ENCODE measurements at regions not wholly inside any gene's neighbourhood (a gene's known extent, or its start where the extent isn't known, plus 50 kb on each side); places are given as distances from the start of the nearest gene placed in this dataset.

GRCh38 chr14:62168564-62169155 lies 406.4 kb downstream of the SNAPC1 start:
- no peak for DNase-seq

- DNase-seq = peak; percentile 82
Measured at GRCh38 chr14:62179367-62180018, 417.3 kb downstream of the SNAPC1 start.

DNA sequence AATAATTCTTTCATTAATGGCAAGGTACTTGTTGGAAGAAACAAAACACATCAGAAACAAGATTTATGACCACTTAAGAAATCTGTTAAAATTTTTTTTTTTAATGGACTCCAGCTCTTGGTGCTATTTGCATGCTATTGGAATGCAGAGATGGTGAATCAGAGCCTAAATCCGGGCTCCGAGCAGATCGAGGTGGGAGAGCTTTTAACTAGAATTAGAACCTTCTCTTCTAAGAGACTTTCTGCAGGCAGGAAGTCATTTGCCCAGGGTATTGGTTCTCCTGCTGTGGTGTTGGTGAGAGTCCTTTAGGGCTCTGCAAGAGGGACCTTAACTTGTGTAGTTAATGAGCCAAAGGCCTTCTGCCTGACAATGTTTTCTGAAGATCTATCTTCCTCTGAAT lies 419.4 kb downstream of the SNAPC1 start:
- no peak for DNase-seq

GRCh38 chr14:62185078-62185477 lies 422.9 kb downstream of the SNAPC1 start:
- DNase-seq = no peak

DNA sequence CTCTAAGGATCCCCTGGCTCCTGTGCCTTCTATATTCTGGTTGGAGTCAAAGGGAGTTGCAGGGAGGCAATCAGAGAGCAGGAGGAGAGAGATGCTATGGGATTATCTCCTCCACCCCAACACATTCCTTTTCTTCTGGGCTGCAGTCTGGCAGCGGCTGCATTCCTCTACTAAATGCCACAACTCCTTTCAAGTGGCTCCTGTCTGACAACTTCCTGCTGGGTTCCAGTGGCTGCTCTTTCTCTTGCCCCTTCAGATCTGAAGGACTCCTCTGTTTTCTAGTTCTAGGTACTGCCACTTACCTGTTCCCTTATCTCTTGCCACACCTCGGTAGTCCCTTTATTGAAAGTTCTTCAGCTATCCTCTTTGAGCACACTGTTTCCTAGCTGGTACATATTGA lies 425.0 kb downstream of the SNAPC1 start:
- no peak for DNase-seq

DNA sequence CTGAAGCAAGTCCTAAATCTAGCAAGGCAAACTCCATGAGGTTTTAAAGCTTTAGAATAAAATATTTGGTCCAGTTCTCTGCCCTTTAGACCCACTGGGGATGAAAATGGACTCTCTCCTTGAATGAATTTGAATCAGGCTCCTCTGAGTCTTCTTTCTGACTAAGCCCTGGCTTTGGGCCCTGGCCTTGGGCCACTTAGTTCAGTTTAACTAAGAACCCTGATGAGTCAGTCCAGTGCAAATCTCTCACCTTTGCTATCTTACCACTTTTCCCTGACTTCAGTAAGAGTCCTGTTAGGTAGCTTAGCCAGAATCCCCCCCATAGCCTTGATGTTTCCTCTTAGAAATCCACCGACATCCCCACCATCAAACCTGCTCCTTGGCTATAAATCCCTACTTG lies 427.5 kb downstream of the SNAPC1 start:
- DNase-seq = no peak

GRCh38 chr14:62206456-62206855 lies 444.2 kb downstream of the SNAPC1 start:
- no peak for DNase-seq

GRCh38 chr14:62209287-62209899 lies 447.2 kb downstream of the SNAPC1 start:
- DNase-seq = no peak

DNA sequence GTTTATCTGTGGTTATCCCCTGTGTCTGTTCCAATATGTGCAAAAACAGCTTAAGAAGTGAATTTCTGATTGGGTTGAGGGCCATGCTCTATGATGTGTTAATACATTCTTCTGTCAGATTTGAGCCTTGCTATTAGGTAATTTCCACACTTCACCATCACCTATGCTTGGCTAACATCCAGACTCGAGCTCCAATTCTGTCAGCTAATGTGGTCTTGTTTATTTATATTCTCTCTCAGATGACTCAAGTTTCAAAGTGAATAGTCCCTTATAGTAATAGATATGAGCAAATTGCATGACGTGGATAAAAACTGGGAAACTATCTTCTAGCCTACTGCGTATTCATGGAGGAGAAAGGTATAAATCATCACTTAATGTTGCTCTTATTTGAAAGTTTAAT lies 451.3 kb downstream of the SNAPC1 start:
- DNase-seq = peak; percentile 36

DNA sequence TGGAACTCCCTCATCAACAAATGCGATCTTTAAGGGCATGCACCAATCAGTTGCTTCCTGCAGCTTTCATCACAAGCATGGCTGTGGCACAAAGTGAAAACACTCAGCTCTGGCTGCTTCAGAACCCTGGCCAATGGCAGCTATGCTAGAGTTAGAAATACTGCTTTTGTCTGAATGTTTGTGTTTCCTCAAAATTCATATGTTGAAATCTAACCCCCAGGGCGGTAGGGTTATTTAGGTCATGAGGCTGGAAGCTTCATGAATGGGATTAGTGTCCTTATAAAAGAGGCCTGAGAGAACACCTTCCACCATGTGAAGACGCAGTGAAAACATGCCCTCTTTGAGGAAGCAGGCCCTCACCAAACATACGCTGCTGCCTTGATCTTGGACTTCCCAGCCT lies 453.9 kb downstream of the SNAPC1 start:
- DNase-seq = no peak

GRCh38 chr14:62234849-62235248 lies 472.6 kb downstream of the SNAPC1 start:
- no peak for DNase-seq

- DNase-seq = no peak
Measured at GRCh38 chr14:62244221-62244620, 482.0 kb downstream of the SNAPC1 start.

DNA sequence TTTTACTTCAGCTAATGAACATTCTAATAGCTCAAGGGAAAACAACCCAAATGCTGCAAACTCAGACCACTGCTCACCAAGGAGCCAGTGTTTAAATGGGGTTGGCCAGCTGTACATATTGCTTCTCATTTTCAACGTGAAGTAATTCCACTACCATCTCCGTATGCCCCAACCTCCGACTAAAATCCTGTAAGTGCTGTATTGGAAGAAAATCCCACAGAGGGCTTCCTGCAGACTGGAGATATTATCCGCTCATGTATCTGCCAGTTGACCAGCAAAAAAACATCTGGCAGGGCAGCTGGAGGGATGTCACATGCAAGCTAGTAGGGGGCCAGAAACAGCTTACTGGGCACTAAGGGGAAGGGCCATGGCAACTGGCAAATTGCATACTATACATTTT lies 485.0 kb downstream of the SNAPC1 start:
- no peak for DNase-seq

DNA sequence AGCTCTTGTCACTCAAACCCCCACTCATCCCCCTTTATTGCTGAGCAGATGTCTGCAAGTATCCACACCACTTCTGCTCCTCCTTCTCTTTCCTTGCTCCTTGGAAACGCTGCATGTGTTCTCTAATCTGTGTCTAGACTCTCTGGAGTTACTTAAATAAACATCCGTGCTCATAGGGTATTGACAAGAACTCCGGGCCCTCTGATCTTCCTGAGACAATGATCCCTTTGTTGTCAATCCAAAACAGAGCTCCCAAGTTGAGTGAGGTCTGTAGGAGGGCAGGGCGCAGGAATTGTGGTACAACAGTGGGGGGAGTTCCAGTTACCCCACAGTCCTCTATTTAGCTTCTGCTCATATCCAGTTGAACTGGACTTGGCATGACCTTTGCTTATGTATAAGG lies 489.0 kb downstream of the SNAPC1 start:
- no peak for DNase-seq

DNA sequence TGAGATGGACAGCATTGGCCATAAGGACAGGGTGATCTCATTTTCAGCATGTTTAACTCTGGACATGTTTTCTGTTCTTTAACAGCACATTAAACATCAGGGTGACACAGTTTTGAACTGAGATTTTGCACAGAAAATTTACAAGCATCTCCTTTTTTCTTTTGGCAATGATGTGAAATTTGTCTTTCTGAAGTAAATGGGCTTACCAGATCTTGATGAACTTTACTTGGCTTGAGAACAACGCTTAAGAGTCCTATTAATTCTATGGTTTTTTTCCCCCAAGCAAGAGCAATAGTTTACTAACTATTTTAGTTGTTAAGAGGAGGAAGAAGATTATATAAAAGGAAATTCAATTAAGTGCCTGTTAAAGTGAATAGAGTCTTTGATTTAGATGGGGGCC lies 491.0 kb downstream of the SNAPC1 start:
- no peak for DNase-seq

- DNase-seq = no peak
Measured at GRCh38 chr14:62253911-62254310, 491.7 kb downstream of the SNAPC1 start.

- no peak for DNase-seq
Measured at GRCh38 chr14:62269204-62269603, 507.0 kb downstream of the SNAPC1 start.

DNA sequence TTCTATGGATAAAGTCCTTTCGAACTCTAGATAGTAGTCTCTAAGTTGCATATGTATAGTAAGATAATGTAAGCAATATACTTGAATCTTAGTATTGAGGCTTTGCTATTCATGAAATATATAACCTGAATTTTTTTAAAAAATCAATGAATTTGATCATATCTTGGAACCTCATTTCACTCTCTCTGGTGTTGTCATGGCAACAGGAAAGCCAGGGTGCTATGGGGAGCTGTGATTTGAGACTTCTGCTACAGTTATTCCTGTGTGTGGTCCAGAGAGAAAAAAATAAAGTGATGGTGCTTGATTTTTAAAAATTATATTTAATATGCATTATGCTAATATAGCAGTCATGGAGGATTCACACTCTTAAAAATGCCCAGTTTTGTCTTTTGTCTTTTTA lies 508.0 kb downstream of the SNAPC1 start:
- no peak for DNase-seq

DNA sequence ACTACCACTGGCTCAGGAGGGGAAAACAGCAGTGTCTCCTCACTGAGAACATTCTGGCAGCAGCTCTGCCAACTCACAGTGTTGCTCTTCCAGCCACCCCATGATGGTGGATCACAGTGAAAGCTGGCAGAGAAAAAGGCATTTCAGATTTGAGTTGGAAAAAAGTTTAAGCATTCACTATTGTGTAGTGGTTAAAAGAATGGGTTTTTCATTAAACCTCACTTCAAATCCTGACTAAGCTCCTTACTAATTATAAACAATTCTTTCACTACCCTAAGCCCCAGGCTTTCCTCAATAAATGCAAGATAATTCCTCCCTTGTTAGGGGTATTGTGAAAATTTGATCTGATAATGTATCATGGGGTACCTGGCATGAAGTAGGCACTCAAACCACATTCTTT lies 518.1 kb downstream of the SNAPC1 start:
- DNase-seq = no peak

- no peak for DNase-seq
Measured at GRCh38 chr14:62283837-62284236, 521.6 kb downstream of the SNAPC1 start.

DNA sequence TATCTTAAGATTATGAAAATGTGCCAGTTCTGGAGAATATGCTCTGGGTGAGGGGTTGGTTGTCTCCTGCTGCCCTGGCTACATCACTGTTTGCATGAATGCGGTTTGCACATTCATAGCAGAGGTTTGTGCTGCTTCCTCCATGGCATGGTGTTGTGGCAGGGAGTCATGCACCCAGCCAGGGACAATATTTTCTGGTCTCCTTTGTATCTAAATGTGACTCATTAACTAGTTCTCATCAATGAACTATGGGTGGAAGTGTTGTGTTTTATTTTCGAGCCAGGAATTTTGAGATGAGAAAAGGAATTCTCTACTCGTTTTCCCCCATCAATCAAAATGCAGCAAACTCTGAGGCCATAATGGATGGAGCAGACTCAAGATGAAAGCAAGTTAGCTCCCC lies 527.3 kb downstream of the SNAPC1 start:
- no peak for DNase-seq

DNA sequence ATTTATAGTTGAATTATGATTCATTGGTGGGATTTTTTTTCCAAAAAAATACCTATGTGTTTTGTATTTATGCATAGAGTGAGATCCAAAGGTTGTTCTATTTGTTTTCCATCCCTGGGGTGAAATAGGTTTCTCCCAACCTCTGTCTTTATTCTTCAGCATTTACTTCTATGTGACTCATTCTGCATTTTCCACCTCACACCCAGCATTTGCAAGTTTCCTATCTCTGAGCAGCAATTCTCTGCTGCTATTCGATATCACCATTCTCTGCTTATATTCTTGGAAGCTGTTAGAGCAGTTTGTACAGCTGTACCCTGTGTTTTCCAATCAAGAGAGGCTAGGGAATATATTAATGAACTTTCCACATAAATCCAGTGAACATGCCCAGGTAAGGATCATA lies 538.9 kb downstream of the SNAPC1 start:
- no peak for DNase-seq

DNA sequence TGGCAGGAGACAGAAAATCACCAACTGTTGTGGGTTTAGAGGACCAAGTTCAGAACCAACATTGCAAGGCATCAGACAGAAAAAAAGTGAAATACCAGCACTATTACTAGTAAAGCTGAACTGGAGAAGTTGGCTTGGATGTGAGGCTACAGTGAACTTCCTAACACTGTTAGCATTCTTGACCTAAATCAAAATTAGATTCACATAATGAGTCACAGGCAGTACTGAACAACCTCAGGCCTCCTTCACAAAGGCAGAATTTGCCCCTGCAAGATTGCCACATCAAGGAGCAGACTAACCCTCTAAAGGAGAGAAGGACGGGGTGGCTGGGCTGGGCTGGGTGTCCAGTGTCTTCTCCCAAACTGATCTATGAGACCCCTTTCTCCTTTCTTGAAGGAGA lies 539.7 kb downstream of the SNAPC1 start:
- no peak for DNase-seq

DNA sequence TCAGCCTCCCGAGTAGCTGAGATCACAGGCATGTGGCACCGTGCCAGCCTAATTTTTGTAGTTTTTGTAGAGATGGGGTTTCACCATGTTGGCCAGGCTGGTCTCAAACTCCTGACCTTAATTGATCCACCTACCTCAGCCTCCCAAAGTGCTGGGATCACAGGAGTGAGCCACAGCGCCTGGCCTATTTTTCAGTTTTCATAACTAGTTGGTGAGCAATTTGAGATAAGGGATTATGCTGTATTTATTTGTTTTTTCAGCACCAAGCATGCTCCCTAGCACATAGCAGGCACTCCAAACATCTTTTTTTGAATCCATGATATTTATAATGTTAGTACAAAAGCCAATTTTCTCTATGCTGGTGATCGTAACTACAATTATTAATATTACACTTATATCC lies 541.2 kb downstream of the SNAPC1 start:
- no peak for DNase-seq

DNA sequence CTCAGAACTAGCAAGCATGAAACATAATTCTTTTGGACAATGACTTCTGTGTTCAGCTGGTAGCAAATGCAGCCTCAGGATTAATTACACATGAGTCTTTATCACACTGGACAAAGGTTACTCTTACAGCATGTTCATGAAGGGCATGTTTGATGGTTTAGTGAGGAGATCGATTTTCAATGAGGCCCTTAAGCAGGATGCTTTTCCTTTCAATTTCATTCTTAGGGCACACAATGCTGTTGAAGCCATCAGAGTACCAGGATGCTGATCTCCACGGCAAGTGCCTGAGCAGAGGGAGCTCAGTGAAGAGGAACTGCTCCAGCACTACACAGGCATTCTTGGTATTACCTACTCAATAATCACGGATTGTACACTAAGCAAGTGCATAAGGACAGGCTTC lies 542.0 kb downstream of the SNAPC1 start:
- no peak for DNase-seq

Data from NCI-H2171 (cell line).